ENCODE measurements at regions not wholly inside any gene's neighbourhood (a gene's known extent, or its start where the extent isn't known, plus 50 kb on each side); places are given as distances from the start of the nearest gene placed in this dataset.
"Not testable (repeated sequence)": the region's sequence is repeated elsewhere in the genome, so short reads cannot be mapped to it uniquely, and the experiment has no call there.

GRCh38 chr5:3324421-3325101 lies 271.1 kb upstream of the IRX1 start:
- DNase-seq (ENCODE audit: extremely low read depth, low read depth, low spot score), result no peak

GRCh38 chr5:3323966-3324365 lies 271.7 kb upstream of the IRX1 start:
- DNase-seq (ENCODE audit: extremely low read depth, low read depth, low spot score), result not testable (repeated sequence)

- no peak for DNase-seq (ENCODE audit: extremely low read depth, low read depth, low spot score)
Observed at GRCh38 chr5:3323144-3323543, 272.5 kb upstream of the IRX1 start.

GRCh38 chr5:3322642-3323041 lies 273.0 kb upstream of the IRX1 start:
- DNase-seq (ENCODE audit: extremely low read depth, low read depth, low spot score), result no peak

- DNase-seq (ENCODE audit: extremely low read depth, low read depth, low spot score), result no peak
Observed at GRCh38 chr5:3321923-3322322, 273.7 kb upstream of the IRX1 start.

- DNase-seq (ENCODE audit: extremely low read depth, low read depth, low spot score), result no peak
Observed at GRCh38 chr5:3321119-3321760, 274.4 kb upstream of the IRX1 start.

GRCh38 chr5:3320317-3320875 lies 275.2 kb upstream of the IRX1 start:
- DNase-seq (ENCODE audit: extremely low read depth, low read depth, low spot score), result peak; percentile 51

GRCh38 chr5:3317051-3317795 lies 278.4 kb upstream of the IRX1 start:
- no peak for DNase-seq (ENCODE audit: extremely low read depth, low read depth, low spot score)

- no peak for DNase-seq (ENCODE audit: extremely low read depth, low read depth, low spot score)
Observed at GRCh38 chr5:3313569-3313968, 282.1 kb upstream of the IRX1 start.

GRCh38 chr5:3312299-3312698 lies 283.3 kb upstream of the IRX1 start:
- DNase-seq (ENCODE audit: extremely low read depth, low read depth, low spot score), result no peak

GRCh38 chr5:3311433-3311832 lies 284.2 kb upstream of the IRX1 start:
- DNase-seq (ENCODE audit: extremely low read depth, low read depth, low spot score), result no peak

- peak; percentile 47 for DNase-seq (ENCODE audit: extremely low read depth, low read depth, low spot score)
Observed at GRCh38 chr5:3310541-3311261, 284.9 kb upstream of the IRX1 start.

- DNase-seq (ENCODE audit: extremely low read depth, low read depth, low spot score), result no peak
Observed at GRCh38 chr5:3309538-3309937, 286.1 kb upstream of the IRX1 start.

- no peak for DNase-seq (ENCODE audit: extremely low read depth, low read depth, low spot score)
Observed at GRCh38 chr5:3307982-3308621, 287.5 kb upstream of the IRX1 start.

GRCh38 chr5:3305432-3305831 lies 290.2 kb upstream of the IRX1 start:
- no peak for DNase-seq (ENCODE audit: extremely low read depth, low read depth, low spot score)

- DNase-seq (ENCODE audit: extremely low read depth, low read depth, low spot score), result no peak
Observed at GRCh38 chr5:3304346-3304745, 291.3 kb upstream of the IRX1 start.

- peak; percentile 44 for DNase-seq (ENCODE audit: extremely low read depth, low read depth, low spot score)
Observed at GRCh38 chr5:3303777-3304176, 291.9 kb upstream of the IRX1 start.

- no peak for DNase-seq (ENCODE audit: extremely low read depth, low read depth, low spot score)
Observed at GRCh38 chr5:3302228-3302627, 293.4 kb upstream of the IRX1 start.

GRCh38 chr5:3301306-3301705 lies 294.3 kb upstream of the IRX1 start:
- no peak for DNase-seq (ENCODE audit: extremely low read depth, low read depth, low spot score)

- DNase-seq (ENCODE audit: extremely low read depth, low read depth, low spot score), result no peak
Observed at GRCh38 chr5:3300726-3301125, 294.9 kb upstream of the IRX1 start.

- DNase-seq (ENCODE audit: extremely low read depth, low read depth, low spot score), result no peak
Observed at GRCh38 chr5:3299441-3299840, 296.2 kb upstream of the IRX1 start.

Measured in glomerular endothelial cell (primary cell).